ENCODE measurements at regions not wholly inside any gene's neighbourhood (a gene's known extent, or its start where the extent isn't known, plus 50 kb on each side); places are given as distances from the start of the nearest gene placed in this dataset.
A peak's percentile ranks its signal among the peaks of the same experiment; 100 is the strongest.

GRCh38 chr6:168885751-168886742, 367.6 kb downstream of the THBS2 start:
- FAIRE-seq, result no peak

GRCh38 chr6:168885196-168885595, 368.4 kb downstream of the THBS2 start:
- FAIRE-seq, result no peak

More at GRCh38 chr6:168885751-168886742, 367.6 kb downstream of the THBS2 start:
- no peak for DNase-seq (ENCODE audit: low spot score)

GRCh38 chr6:168884646-168885086, 369.0 kb downstream of the THBS2 start:
- DNase-seq (ENCODE audit: low spot score), result peak; percentile 44

More at GRCh38 chr6:168885196-168885595, 368.4 kb downstream of the THBS2 start:
- DNase-seq (ENCODE audit: low spot score), result no peak

GRCh38 chr6:168884050-168884645, 369.5 kb downstream of the THBS2 start:
- DNase-seq (ENCODE audit: low spot score), result no peak
- FAIRE-seq, result no peak

More at GRCh38 chr6:168884646-168885086, 369.0 kb downstream of the THBS2 start:
- peak; percentile 75 for FAIRE-seq

GRCh38 chr6:168883410-168884049, 370.1 kb downstream of the THBS2 start:
- DNase-seq (ENCODE audit: low spot score) (no peak), FAIRE-seq (no peak)

GRCh38 chr6:168880271-168880670, 373.4 kb downstream of the THBS2 start:
- FAIRE-seq (no peak), DNase-seq (ENCODE audit: low spot score) (no peak)

- DNase-seq (ENCODE audit: low spot score), result no peak
Observed at GRCh38 chr6:168877821-168878282, 375.8 kb downstream of the THBS2 start.

GRCh38 chr6:168876956-168877355, 376.7 kb downstream of the THBS2 start:
- DNase-seq (ENCODE audit: low spot score) (no peak), FAIRE-seq (no peak)

More at GRCh38 chr6:168877821-168878282, 375.8 kb downstream of the THBS2 start:
- no peak for FAIRE-seq

GRCh38 chr6:168875811-168876576, 377.7 kb downstream of the THBS2 start:
- FAIRE-seq (no peak), DNase-seq (ENCODE audit: low spot score) (no peak)

- FAIRE-seq (no peak), DNase-seq (ENCODE audit: low spot score) (no peak)
Observed at GRCh38 chr6:168874637-168875036, 379.0 kb downstream of the THBS2 start.

GRCh38 chr6:168873278-168874190, 380.1 kb downstream of the THBS2 start:
- FAIRE-seq, result no peak
- no peak for DNase-seq (ENCODE audit: low spot score)

- no peak for DNase-seq (ENCODE audit: low spot score)
- no peak for FAIRE-seq
Observed at GRCh38 chr6:168871642-168872315, 381.9 kb downstream of the THBS2 start.

- no peak for DNase-seq (ENCODE audit: low spot score)
Observed at GRCh38 chr6:168870982-168871381, 382.7 kb downstream of the THBS2 start.

GRCh38 chr6:168867247-168868102, 386.2 kb downstream of the THBS2 start:
- FAIRE-seq (no peak), DNase-seq (ENCODE audit: low spot score) (no peak)

More at GRCh38 chr6:168870982-168871381, 382.7 kb downstream of the THBS2 start:
- FAIRE-seq, result no peak

GRCh38 chr6:168866534-168866933, 387.1 kb downstream of the THBS2 start:
- FAIRE-seq (no peak), DNase-seq (ENCODE audit: low spot score) (no peak)

GRCh38 chr6:168865522-168865921, 388.1 kb downstream of the THBS2 start:
- DNase-seq (ENCODE audit: low spot score), result no peak
- no peak for FAIRE-seq

GRCh38 chr6:168864541-168865460, 388.8 kb downstream of the THBS2 start:
- no peak for FAIRE-seq
- DNase-seq (ENCODE audit: low spot score), result no peak

All from RCC 7860 (cell line).